SK-N-SH treated with all-trans-retinoic acid at 6 μM for 48 hours (cell line): ENCODE measurements at regions not wholly inside any gene's neighbourhood (a gene's known extent, or its start where the extent isn't known, plus 50 kb on each side); places are given as distances from the start of the nearest gene placed in this dataset.

Source experiments
- ISL1 ChIP-seq: fragments of 250-450 bp; sonication (Bioruptor Pico); IDR thresholded peaks from 2 replicates; pipeline ENCODE4 v2.1.2; 2022; ENCODE audit warnings: mild to moderate bottlenecking, moderate library complexity
- PPARA ChIP-seq: fragments of 250-450 bp; sonication (Bioruptor Pico); IDR thresholded peaks from 2 replicates; pipeline ENCODE4 v1.5.0; 2020; ENCODE audit warnings: mild to moderate bottlenecking, borderline replicate concordance
- RARB ChIP-seq: fragments of 250-450 bp; sonication (Bioruptor Pico); IDR thresholded peaks from 2 replicates; pipeline ENCODE4 v1.8.0; 2021; ENCODE audit warnings: mild to moderate bottlenecking, moderate library complexity
- ZNF8 ChIP-seq: fragments of 450-650 bp; formaldehyde crosslinking; IDR thresholded peaks from 2 replicates; pipeline ENCODE4 v1.5.0; 2020; ENCODE audit warnings: mild to moderate bottlenecking, moderate library complexity
- TF ChIP-seq, protein P1 (sequence below): fragments of 250-450 bp; sonication (Bioruptor Pico); IDR thresholded peaks from 2 replicates; pipeline ENCODE4 v1.8.0; 2020; ENCODE audit warnings: mild to moderate bottlenecking, moderate library complexity, borderline replicate concordance
- TF ChIP-seq, protein P2 (sequence below): fragments of 250-450 bp; sonication (Bioruptor Pico); IDR thresholded peaks from 2 replicates; pipeline ENCODE4 v1.5.1; 2020; ENCODE audit warnings: low read depth, mild to moderate bottlenecking, moderate library complexity
- TF ChIP-seq, protein P3 (sequence below): fragments of 250-450 bp; sonication (Bioruptor Pico); IDR thresholded peaks from 2 replicates; pipeline ENCODE4 v1.5.1; 2021; ENCODE audit warnings: mild to moderate bottlenecking, moderate library complexity

DNA sequence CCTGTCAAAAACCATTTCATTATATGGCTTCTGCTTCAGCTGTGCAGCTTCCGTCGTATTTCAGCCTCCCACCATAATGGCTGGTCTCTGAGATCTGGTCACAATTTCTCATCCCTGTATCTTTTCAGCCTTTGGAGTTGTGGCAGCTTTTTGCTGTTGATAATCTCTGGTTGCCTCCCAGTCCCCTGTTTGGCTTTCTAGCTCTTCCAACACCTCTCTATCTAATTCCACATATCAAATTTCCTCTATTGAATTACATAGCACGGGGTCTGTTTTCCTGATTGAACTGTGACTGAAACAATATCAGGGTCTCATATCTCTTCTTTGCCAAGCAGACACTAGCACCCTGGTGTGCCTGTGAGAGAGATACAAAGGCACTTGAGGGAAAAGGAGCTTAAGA, 222.1 kb upstream of the OBI1 start:
- TF ChIP-seq, protein P1, sequence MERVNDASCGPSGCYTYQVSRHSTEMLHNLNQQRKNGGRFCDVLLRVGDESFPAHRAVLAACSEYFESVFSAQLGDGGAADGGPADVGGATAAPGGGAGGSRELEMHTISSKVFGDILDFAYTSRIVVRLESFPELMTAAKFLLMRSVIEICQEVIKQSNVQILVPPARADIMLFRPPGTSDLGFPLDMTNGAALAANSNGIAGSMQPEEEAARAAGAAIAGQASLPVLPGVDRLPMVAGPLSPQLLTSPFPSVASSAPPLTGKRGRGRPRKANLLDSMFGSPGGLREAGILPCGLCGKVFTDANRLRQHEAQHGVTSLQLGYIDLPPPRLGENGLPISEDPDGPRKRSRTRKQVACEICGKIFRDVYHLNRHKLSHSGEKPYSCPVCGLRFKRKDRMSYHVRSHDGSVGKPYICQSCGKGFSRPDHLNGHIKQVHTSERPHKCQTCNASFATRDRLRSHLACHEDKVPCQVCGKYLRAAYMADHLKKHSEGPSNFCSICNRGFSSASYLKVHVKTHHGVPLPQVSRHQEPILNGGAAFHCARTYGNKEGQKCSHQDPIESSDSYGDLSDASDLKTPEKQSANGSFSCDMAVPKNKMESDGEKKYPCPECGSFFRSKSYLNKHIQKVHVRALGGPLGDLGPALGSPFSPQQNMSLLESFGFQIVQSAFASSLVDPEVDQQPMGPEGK (CRISPR knock-in tag): no peak
- TF ChIP-seq, protein P2, sequence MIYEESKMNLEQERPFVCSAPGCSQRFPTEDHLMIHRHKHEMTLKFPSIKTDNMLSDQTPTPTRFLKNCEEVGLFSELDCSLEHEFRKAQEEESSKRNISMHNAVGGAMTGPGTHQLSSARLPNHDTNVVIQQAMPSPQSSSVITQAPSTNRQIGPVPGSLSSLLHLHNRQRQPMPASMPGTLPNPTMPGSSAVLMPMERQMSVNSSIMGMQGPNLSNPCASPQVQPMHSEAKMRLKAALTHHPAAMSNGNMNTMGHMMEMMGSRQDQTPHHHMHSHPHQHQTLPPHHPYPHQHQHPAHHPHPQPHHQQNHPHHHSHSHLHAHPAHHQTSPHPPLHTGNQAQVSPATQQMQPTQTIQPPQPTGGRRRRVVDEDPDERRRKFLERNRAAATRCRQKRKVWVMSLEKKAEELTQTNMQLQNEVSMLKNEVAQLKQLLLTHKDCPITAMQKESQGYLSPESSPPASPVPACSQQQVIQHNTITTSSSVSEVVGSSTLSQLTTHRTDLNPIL (CRISPR knock-in tag): no peak
- TF ChIP-seq ISL1 (CRISPR knock-in tag) (no peak), PPARA (CRISPR knock-in tag) (no peak), RARB (no peak), ZNF8 (CRISPR knock-in tag) (no peak)
- TF ChIP-seq, protein P3, sequence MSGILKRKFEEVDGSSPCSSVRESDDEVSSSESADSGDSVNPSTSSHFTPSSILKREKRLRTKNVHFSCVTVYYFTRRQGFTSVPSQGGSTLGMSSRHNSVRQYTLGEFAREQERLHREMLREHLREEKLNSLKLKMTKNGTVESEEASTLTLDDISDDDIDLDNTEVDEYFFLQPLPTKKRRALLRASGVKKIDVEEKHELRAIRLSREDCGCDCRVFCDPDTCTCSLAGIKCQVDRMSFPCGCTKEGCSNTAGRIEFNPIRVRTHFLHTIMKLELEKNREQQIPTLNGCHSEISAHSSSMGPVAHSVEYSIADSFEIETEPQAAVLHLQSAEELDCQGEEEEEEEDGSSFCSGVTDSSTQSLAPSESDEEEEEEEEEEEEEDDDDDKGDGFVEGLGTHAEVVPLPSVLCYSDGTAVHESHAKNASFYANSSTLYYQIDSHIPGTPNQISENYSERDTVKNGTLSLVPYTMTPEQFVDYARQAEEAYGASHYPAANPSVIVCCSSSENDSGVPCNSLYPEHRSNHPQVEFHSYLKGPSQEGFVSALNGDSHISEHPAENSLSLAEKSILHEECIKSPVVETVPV (CRISPR knock-in tag): no peak
